Transverse colon (tissue), 3 donors: ENCODE measurements at regions not wholly inside any gene's neighbourhood (a gene's known extent, or its start where the extent isn't known, plus 50 kb on each side); places are given as distances from the start of the nearest gene placed in this dataset.

ENCODE experiments used
- CTCF ChIP-seq, 5 experiments: fragments of 200-600 bp in 3 of 5; fragments of 450-650 bp in 2 of 5; sonication (generic) in 3 of 5; IDR thresholded peaks; 1 replicate in 2 of 5; 2 replicates in 3 of 5; pipeline ENCODE4 v1.5.1; 2016 to 2017; ENCODE audit warnings: antibody characterized with exemption in 5 of 5, inconsistent platforms in 3 of 5, mild to moderate bottlenecking in 2 of 5, moderate library complexity in 1 of 5
- POLR2A ChIP-seq: fragments of 450-650 bp; IDR thresholded peaks from one replicate; pipeline ENCODE4 v1.6.1; 2016; ENCODE audit warnings: antibody characterized with exemption, mild to moderate bottlenecking, moderate library complexity

GRCh38 chr3:99352811-99353210 lies 285.6 kb upstream of the COL8A1 start:
- no peak for TF ChIP-seq CTCF (IDR thresholded peaks at IDR 0.05)
- TF ChIP-seq POLR2A: no peak
